Spleen (tissue), 11 donors: ENCODE measurements at regions not wholly inside any gene's neighbourhood (a gene's known extent, or its start where the extent isn't known, plus 50 kb on each side); places are given as distances from the start of the nearest gene placed in this dataset.

Experiments
- DNase-seq: peaks from one replicate; pipeline ENCODE4 v3.0.0-alpha.2; 2020
- H3K27ac ChIP-seq, 8 donors: fragments of 200-600 bp; sonication (generic) in 7 of 8; 1 replicate in 4 of 8; 2 replicates in 4 of 8; pipeline versions ENCODE4 v1.5.0 to v1.8.0; 2016 to 2021; ENCODE audit warnings: inconsistent platforms in 4 of 8, mild to moderate bottlenecking in 4 of 8, moderate library complexity in 1 of 8
- H3K27me3 ChIP-seq, 7 donors: fragments of 200-600 bp; sonication (generic) in 6 of 7; replicated peaks in 1 of 7; 1 replicate in 4 of 7; 2 replicates in 3 of 7; pipeline versions ENCODE4 v1.5.0 to v1.8.0; 2016 to 2021; ENCODE audit warnings: inconsistent platforms in 3 of 7, mild to moderate bottlenecking in 1 of 7
- H3K36me3 ChIP-seq, 6 donors: fragments of 200-600 bp; sonication (generic) in 5 of 6; 1 replicate in 4 of 6; 2 replicates in 2 of 6; pipeline versions ENCODE4 v1.5.0 to v1.8.0; 2016 to 2021; ENCODE audit warnings: inconsistent platforms in 2 of 6
- H3K4me1 ChIP-seq, 6 donors: fragments of 200-600 bp; sonication (generic) in 5 of 6; 1 replicate in 3 of 6; 2 replicates in 3 of 6; pipeline versions ENCODE4 v1.5.0 to v1.8.0; 2016 to 2021; ENCODE audit warnings: inconsistent platforms in 3 of 6
- H3K4me3 ChIP-seq, 8 donors: fragments of 200-600 bp; sonication (generic) in 7 of 8; 1 replicate in 4 of 8; 2 replicates in 4 of 8; pipeline versions ENCODE4 v1.5.0 to v1.8.0; 2016 to 2021; ENCODE audit warnings: inconsistent platforms in 4 of 8, mild to moderate bottlenecking in 4 of 8, moderate library complexity in 2 of 8
- H3K9me3 ChIP-seq, 8 donors: fragments of 200-600 bp; sonication (generic) in 7 of 8; 1 replicate in 4 of 8; 2 replicates in 4 of 8; pipeline versions ENCODE4 v1.5.0 to v1.8.0; 2016 to 2021; ENCODE audit warnings: inconsistent platforms in 4 of 8
- CTCF ChIP-seq, 11 experiments: fragments of 200-600 bp in 7 of 11; fragments of 450-650 bp in 4 of 11; sonication (generic) in 4 of 11; IDR thresholded peaks in 8 of 11; conservative IDR thresholded peaks in 3 of 11; 1 replicate in 7 of 11; 2 replicates in 4 of 11; pipeline versions ENCODE4 v1.4.0 to v1.8.0; 2016 to 2021; ENCODE audit warnings: antibody characterized with exemption in 11 of 11, inconsistent platforms in 4 of 11, mild to moderate bottlenecking in 1 of 11
- POLR2A ChIP-seq, 3 donors: fragments of 450-650 bp; IDR thresholded peaks; one replicate each; pipeline ENCODE4 v1.5.1; 2017; ENCODE audit warnings: antibody characterized with exemption in 3 of 3, mild to moderate bottlenecking in 1 of 3
- POLR2AphosphoS5 ChIP-seq, 3 donors: sonication (generic); formaldehyde crosslinking; IDR thresholded peaks; one replicate each; pipeline ENCODE4 v1.5.1; 2017; ENCODE audit warnings: antibody characterized with exemption in 3 of 3
- WGBS, 5 donors: extraction: QIAGEN DNeasy Blood & Tissue Kit in 3 of 5; methylation state at CpG; one replicate each; pipeline versions ENCODE4 v1.1.5 to v1.1.7; 2013 to 2018; 5-methylcytosine and 5-hydroxymethylcytosine counted together
- intact Hi-C: fragments of 100-400 bp; cut with DNase I; formaldehyde crosslinking; loops from one replicate; pipeline ENCODE4 v1.15.0; 2023; ENCODE audit warnings: low total_unique reads
- donor health status: healthy with polysubstance abuse.
- donor health status: DM: no; HTN: no; CAD: no; lungs with moderate emphysema.
- donor health status: DM: no; HTN: no; CAD: no.
- donor health status: Bipolar disorder and iron deficiency.
- donor health status: healthy.
- donor health status: DM: no; HTN: no; CAD: no.
- donor health status: DM: yes; HTN: yes; CAD: no.

GRCh38 chr16:52953215-52953614 is 99.5 kb downstream of the CHD9NB start:
- TF ChIP-seq POLR2AphosphoS5 (IDR thresholded peaks at IDR 0.05) (no peak), CTCF (IDR thresholded peaks at IDR 0.05 in 8 of 11, conservative IDR thresholded peaks at IDR 0.05 in 3 of 11) (no peak), POLR2A (IDR thresholded peaks at IDR 0.05) (no peak)
- no peak overlapping the region for H3K4me3 ChIP-seq
- H3K27me3 ChIP-seq, result no peaks in the 10 kb centered on the region
- 58 to 76% (median 70%) methylated on average over 4 of the region's 4 CpGs for WGBS, 5 donors
- intact Hi-C loops, result no loop called here
- no peaks in the 10 kb centered on the region for H3K9me3 ChIP-seq
- no peaks in the 10 kb centered on the region for H3K36me3 ChIP-seq
- H3K4me1 ChIP-seq, result no peaks in the 10 kb centered on the region
- DNase-seq, result no peak
- H3K27ac ChIP-seq, result no peak overlapping the region

GRCh38 chr16:52948946-52949345 is 103.8 kb downstream of the CHD9NB start:
- H3K36me3 ChIP-seq, result no peaks in the 10 kb centered on the region
- no peaks in the 10 kb centered on the region for H3K4me1 ChIP-seq
- intact Hi-C loops, result no loop called here
- H3K4me3 ChIP-seq, result no peak overlapping the region
- no peak for DNase-seq
- peaks cover 0 to 19% (median 12%) of the 10 kb centered on the region in 8 donors for H3K9me3 ChIP-seq
- H3K27me3 ChIP-seq, result no peaks in the 10 kb centered on the region
- H3K27ac ChIP-seq, result no peak overlapping the region
- TF ChIP-seq POLR2A (IDR thresholded peaks at IDR 0.05) (no peak), CTCF (IDR thresholded peaks at IDR 0.05 in 8 of 11, conservative IDR thresholded peaks at IDR 0.05 in 3 of 11) (no peak), POLR2AphosphoS5 (IDR thresholded peaks at IDR 0.05) (no peak)
- WGBS, 5 donors, result 84 to 91% (median 86%) methylated on average over 3 of the region's 3 CpGs

GRCh38 chr16:52932321-52932720 is 120.4 kb downstream of the CHD9NB start:
- H3K9me3 ChIP-seq, result peaks cover 0 to 7% (median 0%) of the 10 kb centered on the region in 8 donors
- H3K4me3 ChIP-seq, result no peak overlapping the region
- no peaks in the 10 kb centered on the region for H3K27me3 ChIP-seq
- TF ChIP-seq CTCF (IDR thresholded peaks at IDR 0.05 in 8 of 11, conservative IDR thresholded peaks at IDR 0.05 in 3 of 11), result no peak
- TF ChIP-seq POLR2AphosphoS5 (IDR thresholded peaks at IDR 0.05), result no peak
- TF ChIP-seq POLR2A (IDR thresholded peaks at IDR 0.05), result no peak
- no peaks in the 10 kb centered on the region for H3K4me1 ChIP-seq
- no peak overlapping the region for H3K27ac ChIP-seq
- no peaks in the 10 kb centered on the region for H3K36me3 ChIP-seq
- DNase-seq, result no peak
- intact Hi-C loops, result no loop called here
- 33 to 82% (median 72%) methylated on average over 2 of the region's 2 CpGs for WGBS, 5 donors

DNA sequence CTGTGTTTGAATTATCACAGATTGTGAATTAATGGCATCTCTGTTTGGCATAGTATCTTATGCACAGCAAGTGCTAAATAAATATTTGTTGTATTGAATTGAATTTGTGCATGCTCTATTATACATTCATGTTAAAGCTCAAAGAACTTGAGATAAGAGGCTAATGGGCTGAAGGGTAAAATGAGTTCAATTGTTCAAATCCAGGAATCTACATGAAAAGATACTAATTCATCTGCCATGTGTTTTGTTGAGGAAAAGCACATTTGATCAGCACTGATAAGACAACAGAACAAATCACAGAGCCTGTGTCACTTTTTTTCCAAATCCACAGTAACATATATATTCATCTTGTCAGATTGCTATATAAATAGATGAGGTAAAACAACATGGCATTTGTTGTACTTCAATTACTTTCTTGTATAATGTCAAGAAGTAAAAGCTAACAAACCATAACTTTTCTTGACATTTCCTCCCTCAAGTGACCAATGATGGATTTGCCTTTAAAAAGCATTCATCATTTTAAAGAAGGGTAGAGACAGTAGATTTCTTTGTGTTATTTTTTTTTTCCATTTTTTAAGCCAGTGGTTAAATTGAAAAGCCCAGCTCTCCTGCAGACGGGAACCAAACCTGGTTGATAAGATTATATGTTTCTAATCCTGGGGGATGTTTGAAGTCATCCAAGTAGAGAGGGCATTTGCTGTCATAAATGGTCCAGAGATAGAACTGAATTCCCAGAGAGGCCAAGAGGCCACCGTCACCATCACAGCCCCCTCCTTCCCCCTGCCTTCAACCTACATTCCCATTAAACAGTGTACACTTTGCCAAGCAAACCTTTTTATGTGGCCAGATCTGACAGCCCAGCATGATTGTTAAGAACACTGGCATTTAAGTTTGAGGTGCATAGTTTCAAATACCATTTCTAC is 123.0 kb downstream of the CHD9NB start:
- intact Hi-C loops, result no loop called here
- 36 to 61% (median 43%) methylated on average over 2 of the region's 2 CpGs for WGBS, 5 donors
- DNase-seq, result no peak

More for the DNA sequence above, 123.0 kb downstream of the CHD9NB start:
- TF ChIP-seq CTCF (IDR thresholded peaks at IDR 0.05 in 8 of 11, conservative IDR thresholded peaks at IDR 0.05 in 3 of 11) (no peak), POLR2A (IDR thresholded peaks at IDR 0.05) (no peak), POLR2AphosphoS5 (IDR thresholded peaks at IDR 0.05) (no peak)
- Histone ChIP-seq H3K27ac (no peak overlapping the region), H3K9me3 (peaks cover 0 to 7% (median 0%) of the 10 kb centered on the region in 8 donors), H3K4me1 (no peaks in the 10 kb centered on the region), H3K4me3 (no peak overlapping the region), H3K27me3 (no peaks in the 10 kb centered on the region), H3K36me3 (no peaks in the 10 kb centered on the region)
